GM10266 (cell line): ENCODE measurements at regions not wholly inside any gene's neighbourhood (a gene's known extent, or its start where the extent isn't known, plus 50 kb on each side); places are given as distances from the start of the nearest gene placed in this dataset.
"Not testable (repeated sequence)": the region's sequence is repeated elsewhere in the genome, so short reads cannot be mapped to it uniquely, and the experiment has no call there.

ENCODE experiments used
- DNase-seq: peaks from one replicate; pipeline ENCODE4 v3.0.0; 2012; ENCODE audit errors: extremely low spot score
- TF ChIP-seq, protein P1 (sequence below): IDR thresholded peaks from 2 replicates; pipeline ENCODE4 v1.5.1; 2012; ENCODE audit warnings: mild to moderate bottlenecking, low read depth; ENCODE audit not compliant: control insufficient read depth, insufficient read depth; ENCODE audit errors: missing control alignments

DNA sequence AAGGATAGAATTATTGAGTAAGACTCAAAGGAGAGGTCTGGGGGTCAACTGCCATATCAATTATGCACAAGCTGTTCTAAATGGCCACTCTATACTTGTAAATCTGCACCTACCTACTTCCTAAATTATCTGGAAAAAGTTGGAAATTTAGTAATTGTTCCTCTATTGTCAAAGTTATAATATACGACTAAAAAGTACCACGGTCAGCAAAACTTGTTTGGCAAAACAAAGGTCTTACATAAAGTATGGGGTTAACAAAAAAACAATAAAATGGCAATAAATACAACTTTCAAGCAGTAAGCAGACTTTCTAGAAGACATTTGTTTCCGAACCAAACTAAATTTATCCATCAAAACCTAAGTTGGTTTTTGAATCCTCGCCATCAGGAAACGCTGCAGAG lies 309.7 kb downstream of the FRK start:
- TF ChIP-seq, protein P1, sequence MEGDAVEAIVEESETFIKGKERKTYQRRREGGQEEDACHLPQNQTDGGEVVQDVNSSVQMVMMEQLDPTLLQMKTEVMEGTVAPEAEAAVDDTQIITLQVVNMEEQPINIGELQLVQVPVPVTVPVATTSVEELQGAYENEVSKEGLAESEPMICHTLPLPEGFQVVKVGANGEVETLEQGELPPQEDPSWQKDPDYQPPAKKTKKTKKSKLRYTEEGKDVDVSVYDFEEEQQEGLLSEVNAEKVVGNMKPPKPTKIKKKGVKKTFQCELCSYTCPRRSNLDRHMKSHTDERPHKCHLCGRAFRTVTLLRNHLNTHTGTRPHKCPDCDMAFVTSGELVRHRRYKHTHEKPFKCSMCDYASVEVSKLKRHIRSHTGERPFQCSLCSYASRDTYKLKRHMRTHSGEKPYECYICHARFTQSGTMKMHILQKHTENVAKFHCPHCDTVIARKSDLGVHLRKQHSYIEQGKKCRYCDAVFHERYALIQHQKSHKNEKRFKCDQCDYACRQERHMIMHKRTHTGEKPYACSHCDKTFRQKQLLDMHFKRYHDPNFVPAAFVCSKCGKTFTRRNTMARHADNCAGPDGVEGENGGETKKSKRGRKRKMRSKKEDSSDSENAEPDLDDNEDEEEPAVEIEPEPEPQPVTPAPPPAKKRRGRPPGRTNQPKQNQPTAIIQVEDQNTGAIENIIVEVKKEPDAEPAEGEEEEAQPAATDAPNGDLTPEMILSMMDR: no peak
- DNase-seq: no peak

DNA sequence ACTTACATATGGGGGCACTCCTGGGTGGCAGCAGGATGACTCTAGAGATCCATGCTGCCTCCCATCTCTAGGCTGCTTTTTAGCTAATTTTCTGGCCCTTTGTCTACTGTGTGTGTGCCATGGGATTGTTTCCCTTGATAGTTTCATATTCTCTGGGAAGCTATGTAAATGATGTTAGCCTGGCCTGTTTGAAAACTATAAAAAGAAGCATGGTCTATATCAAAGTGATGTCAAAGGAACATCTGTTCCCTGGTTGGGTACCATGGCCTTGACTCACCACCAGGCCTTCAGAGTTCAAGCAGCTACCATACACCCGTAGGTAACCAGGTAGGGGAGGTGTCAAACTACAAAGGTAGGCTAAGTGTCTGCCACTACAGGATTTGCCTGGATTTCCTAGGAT lies 310.4 kb downstream of the FRK start:
- TF ChIP-seq, protein P1: no peak
- DNase-seq: no peak

DNA sequence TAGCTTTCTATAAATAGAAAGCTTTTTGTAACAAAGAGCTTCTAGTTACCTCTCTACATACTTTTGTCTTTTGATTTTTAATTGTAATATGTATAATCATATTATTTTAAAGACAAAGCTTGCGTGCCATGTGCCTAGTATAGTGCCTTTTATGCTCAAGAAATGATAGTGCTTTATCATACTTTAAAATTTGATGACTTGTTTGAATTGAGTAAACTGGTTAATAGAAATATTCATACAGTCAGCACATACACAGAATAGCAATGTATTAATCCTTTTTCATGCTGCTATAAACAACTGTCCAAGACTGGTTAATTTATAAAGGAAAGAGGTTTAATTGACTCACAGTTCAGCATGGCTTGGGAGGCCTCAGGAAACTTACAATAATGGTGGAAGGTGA lies 313.0 kb downstream of the FRK start:
- DNase-seq: no peak
- TF ChIP-seq, protein P1: no peak

DNA sequence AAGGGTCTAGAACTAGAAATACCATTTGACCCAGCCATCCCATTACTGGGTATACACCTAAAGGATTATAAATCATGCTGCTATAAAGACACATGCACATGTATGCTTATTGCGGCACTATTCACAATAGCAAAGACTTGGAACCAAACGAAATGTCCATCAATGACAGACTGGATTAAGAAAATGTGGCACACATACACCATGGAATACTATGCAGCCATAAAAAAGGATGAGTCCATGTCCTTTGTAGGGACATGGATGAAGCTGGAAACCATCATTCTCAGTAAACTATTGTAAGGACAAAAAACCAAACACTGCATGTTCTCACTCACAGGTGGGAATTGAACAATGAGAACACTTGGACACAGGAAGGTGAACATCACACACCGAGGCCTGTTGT lies 314.1 kb downstream of the FRK start:
- not testable (repeated sequence) for DNase-seq

DNA sequence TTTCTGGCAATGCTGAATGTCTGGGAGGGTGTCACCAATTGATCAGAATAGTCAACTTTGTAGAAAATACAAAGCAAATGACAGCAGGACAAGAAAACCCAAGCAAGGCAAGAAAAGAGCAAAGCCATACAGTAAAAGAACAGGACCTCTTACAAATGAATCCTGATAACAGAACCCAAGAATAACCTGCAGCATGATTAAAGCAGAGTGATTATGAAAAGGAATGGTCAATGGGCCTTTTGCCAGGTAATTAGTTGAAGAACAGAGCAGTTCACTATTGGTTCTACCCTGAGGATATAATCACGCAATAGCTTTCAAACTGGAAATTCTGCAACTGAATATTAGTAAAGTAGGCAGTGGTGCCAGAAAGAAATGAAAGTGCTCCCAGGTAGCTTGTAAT lies 319.8 kb downstream of the FRK start:
- TF ChIP-seq, protein P1: no peak
- no peak for DNase-seq

DNA sequence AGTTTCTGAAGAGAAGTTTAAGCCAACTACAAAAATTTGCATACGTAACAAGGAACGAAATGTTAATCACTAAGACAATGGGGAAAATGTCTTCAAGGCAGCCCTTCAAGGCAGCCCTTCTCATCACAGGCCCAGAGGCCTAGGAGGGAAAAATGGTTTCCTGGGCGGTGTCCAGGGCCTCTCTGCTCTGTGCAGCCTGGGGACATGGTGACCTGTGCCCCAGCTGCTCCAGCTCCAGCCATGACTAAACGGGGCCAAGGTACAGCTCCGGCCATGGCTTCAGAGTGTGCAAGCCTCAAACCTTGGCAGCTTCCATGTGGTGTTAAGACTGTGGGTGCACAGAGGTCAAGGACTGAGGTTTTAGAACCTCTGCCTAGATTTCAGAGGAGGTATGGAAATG lies 325.1 kb downstream of the FRK start:
- DNase-seq: no peak
- TF ChIP-seq, protein P1: no peak

DNA sequence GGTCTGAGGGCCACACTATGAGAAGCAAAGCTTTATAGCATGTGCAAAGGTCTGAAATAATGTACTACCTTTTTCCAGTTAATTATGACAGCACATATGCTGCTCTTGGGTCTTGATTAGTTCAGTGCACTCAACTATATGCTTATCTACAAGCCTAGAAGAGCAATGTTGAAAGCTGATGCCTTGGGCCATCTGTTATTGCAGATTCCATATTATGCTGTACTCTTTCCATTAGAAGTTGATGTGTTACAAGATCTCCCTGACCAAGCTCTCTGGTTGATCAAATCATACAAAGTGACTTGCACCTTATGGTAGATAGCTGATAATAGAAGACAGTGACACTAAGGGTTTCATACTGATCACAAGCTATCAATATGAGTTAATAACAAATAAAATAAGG lies 327.3 kb downstream of the FRK start:
- DNase-seq: no peak
- TF ChIP-seq, protein P1: no peak

DNA sequence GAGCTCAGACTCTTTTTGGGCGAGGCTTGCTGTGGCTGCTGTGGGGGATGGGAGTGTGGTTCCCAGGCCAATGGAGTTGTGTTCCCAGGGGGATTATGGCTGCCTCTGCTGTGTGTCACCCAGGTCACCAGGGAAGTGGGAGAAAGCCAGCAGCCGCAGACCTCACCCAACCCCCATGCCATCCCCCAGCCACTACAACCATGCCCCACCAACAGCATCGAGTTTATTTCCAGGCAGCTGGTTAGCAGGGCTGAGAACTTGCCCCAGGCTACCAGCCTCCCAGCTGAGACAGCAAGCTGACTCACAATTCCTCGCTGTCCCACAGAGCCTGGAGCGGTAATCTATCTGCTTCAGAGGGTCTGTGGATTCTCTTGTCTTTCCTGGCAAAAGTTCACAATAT lies 331.7 kb downstream of the FRK start:
- no peak for DNase-seq
- TF ChIP-seq, protein P1: no peak
